ENCODE measurements at regions not wholly inside any gene's neighbourhood (a gene's known extent, or its start where the extent isn't known, plus 50 kb on each side); places are given as distances from the start of the nearest gene placed in this dataset.

DNA sequence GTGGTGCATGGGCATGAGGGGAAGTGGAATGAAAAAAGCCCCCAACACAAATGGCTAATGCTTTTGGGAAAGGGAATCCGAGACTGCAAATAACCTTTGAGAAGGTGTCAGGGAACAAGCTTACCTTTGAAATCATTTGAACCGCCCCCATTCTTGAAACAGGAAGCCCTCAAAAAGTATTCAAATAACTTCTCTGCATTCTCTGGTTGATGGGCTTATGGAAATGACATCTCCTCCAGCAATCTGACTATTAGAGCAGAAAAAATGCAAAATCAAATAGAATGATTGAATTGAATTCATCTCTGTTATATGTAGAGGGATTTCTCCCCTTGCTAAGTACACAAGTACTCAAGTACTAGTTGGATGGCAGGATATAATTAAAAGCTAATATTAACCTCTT lies 409.9 kb downstream of the TMEM135 start:
- H3K27ac ChIP-seq (ENCODE audit: low read depth, low read length) = no peak overlapping the region
- intact Hi-C loops (cut with micrococcal nuclease) = no loop called here
- CTCF ChIA-PET = no interaction called here
- POLR2A ChIA-PET = no interaction called here
- Mint-ChIP-seq H3K9me3 (no peaks in the 10 kb centered on the region), H3K36me3 (no peaks in the 10 kb centered on the region), H3K4me3 (no peak overlapping the region), H3K27ac (no peak overlapping the region), H3K27me3 (peaks cover 4 to 25% (median 10%) of the 10 kb centered on the region in 5 donors), H3K4me1 (no peaks in the 10 kb centered on the region)
- DNase-seq (no peak), ATAC-seq (no peak)
- no peaks in the 10 kb centered on the region for H3K27me3 ChIP-seq (ENCODE audit: control insufficient read depth in 2 of 2, insufficient read depth in 2 of 2, low read length in 2 of 2)
- no peaks in the 10 kb centered on the region for H3K9me3 ChIP-seq (ENCODE audit: control insufficient read depth in 2 of 3, low read length in 3 of 3)
- H3K36me3 ChIP-seq (ENCODE audit: control insufficient read depth in 2 of 3, insufficient read depth in 3 of 3, low read length in 3 of 3) = no peaks in the 10 kb centered on the region
- no peak overlapping the region for H3K4me3 ChIP-seq (ENCODE audit: low read length)
- no peaks in the 10 kb centered on the region for H3K4me1 ChIP-seq (ENCODE audit: control insufficient read depth in 2 of 2, insufficient read depth in 2 of 2, low read length in 2 of 2)

DNA sequence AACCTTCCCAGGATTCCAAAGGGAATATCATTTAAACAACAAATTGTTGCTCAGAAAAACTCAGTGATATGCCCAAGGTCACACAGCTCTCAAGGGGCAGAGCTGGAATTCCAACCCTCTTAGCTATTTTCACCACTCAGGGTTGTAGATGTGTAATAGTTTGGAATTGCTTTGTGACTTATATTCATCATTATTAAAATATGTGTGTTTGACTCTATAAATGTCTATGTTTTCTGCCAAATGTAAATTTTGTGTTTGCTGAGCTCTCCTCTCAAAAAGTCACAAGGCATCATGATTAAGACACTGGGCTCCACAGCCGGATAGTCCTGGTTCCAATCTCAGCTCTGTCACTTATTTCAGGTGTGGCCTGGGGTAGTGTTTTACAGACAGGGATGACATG lies 407.3 kb downstream of the TMEM135 start:
- ATAC-seq = no peak

DNA sequence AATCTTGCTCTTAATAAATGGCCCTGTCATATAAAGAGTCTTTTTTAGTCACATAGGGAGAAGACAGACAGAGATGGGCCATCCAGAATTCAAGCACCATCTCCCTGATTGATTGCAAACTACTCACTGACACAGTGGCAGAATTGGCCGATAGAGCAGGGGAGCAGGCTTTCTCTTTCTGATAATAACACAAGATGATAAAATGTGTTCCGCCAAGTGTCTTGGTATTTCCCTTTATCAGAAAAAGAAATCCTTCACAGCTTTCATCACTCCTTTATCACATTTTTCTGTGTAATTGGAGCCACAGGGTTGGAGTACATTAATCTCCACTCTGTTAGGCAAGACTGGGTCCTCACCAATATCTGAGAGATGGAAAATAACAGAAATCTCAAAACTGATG lies 406.0 kb downstream of the TMEM135 start:
- Histone ChIP-seq H3K27me3 (ENCODE audit: control insufficient read depth in 2 of 2, insufficient read depth in 2 of 2, low read length in 2 of 2) (no peaks in the 10 kb centered on the region), H3K27ac (ENCODE audit: low read depth, low read length) (no peak overlapping the region), H3K9me3 (ENCODE audit: control insufficient read depth in 2 of 3, low read length in 3 of 3) (no peaks in the 10 kb centered on the region), H3K4me3 (ENCODE audit: low read length) (no peak overlapping the region), H3K4me1 (ENCODE audit: control insufficient read depth in 2 of 2, insufficient read depth in 2 of 2, low read length in 2 of 2) (no peaks in the 10 kb centered on the region), H3K36me3 (ENCODE audit: control insufficient read depth in 2 of 3, insufficient read depth in 3 of 3, low read length in 3 of 3) (no peaks in the 10 kb centered on the region)
- intact Hi-C loops (cut with micrococcal nuclease) = no loop called here
- ChIA-PET POLR2A (no interaction called here), CTCF (no interaction called here)
- H3K4me1 Mint-ChIP-seq = no peaks in the 10 kb centered on the region
- H3K9me3 Mint-ChIP-seq = no peaks in the 10 kb centered on the region
- DNase-seq (no peak), ATAC-seq (no peak)
- peaks cover 8 to 30% (median 18%) of the 10 kb centered on the region in 5 donors for H3K27me3 Mint-ChIP-seq
- no peaks in the 10 kb centered on the region for H3K36me3 Mint-ChIP-seq
- H3K27ac Mint-ChIP-seq = no peak overlapping the region
- H3K4me3 Mint-ChIP-seq = no peak overlapping the region

More for the DNA sequence above, 407.3 kb downstream of the TMEM135 start:
- Histone ChIP-seq H3K4me3 (ENCODE audit: low read length) (no peak overlapping the region), H3K27ac (ENCODE audit: low read depth, low read length) (no peak overlapping the region), H3K4me1 (ENCODE audit: control insufficient read depth in 2 of 2, insufficient read depth in 2 of 2, low read length in 2 of 2) (no peaks in the 10 kb centered on the region), H3K9me3 (ENCODE audit: control insufficient read depth in 2 of 3, low read length in 3 of 3) (no peaks in the 10 kb centered on the region), H3K36me3 (ENCODE audit: control insufficient read depth in 2 of 3, insufficient read depth in 3 of 3, low read length in 3 of 3) (no peaks in the 10 kb centered on the region), H3K27me3 (ENCODE audit: control insufficient read depth in 2 of 2, insufficient read depth in 2 of 2, low read length in 2 of 2) (no peaks in the 10 kb centered on the region)
- H3K4me1 Mint-ChIP-seq = no peaks in the 10 kb centered on the region
- no peaks in the 10 kb centered on the region for H3K36me3 Mint-ChIP-seq
- H3K9me3 Mint-ChIP-seq = no peaks in the 10 kb centered on the region
- ChIA-PET CTCF (no interaction called here), POLR2A (no interaction called here)
- intact Hi-C loops (cut with micrococcal nuclease) = no loop called here
- no peak overlapping the region for H3K4me3 Mint-ChIP-seq
- no peak overlapping the region for H3K27ac Mint-ChIP-seq
- DNase-seq = no peak
- H3K27me3 Mint-ChIP-seq = peaks cover 6 to 30% (median 17%) of the 10 kb centered on the region in 5 donors

DNA sequence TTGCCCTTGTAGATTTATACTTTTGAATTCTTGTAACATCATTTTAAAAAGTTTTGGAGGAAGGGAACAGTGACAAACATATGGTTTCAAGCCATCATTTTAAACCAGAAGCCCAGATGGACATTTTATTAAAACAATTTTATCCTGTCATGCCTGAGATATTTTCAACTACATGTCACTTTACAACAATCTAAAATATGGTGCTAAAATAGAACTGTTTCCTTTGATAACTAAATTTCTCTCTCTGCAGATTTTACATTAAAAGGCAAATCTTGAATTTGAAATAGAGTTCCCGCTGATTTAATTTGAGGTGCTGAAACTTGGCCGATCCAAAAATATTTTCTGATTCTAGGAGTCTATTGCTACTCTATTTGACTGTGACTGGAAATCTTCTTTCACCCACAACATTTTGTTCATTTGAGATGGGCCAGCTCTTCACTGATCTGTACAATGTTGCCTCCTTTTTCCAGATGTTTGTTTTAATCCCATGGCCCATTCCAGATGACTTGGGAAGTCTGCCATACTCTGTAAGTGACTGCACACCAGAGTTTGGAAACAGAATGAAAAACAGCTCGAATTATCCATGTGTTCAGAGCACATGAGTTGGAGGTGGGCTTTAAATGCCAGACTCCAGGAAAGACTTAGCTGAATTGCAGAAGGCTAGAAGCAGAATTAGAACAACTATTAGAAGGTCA lies 402.5 kb downstream of the TMEM135 start:
- Mint-ChIP-seq H3K36me3 (no peaks in the 10 kb centered on the region), H3K27me3 (peaks cover 6 to 24% (median 17%) of the 10 kb centered on the region in 5 donors), H3K4me1 (no peaks in the 10 kb centered on the region), H3K4me3 (no peak overlapping the region), H3K27ac (no peak overlapping the region), H3K9me3 (no peaks in the 10 kb centered on the region)
- CTCF ChIA-PET = no interaction called here
- H3K27ac ChIP-seq (ENCODE audit: low read depth, low read length) = no peak overlapping the region
- POLR2A ChIA-PET = no interaction called here
- no peaks in the 10 kb centered on the region for H3K9me3 ChIP-seq (ENCODE audit: control insufficient read depth in 2 of 3, low read length in 3 of 3)
- no peak overlapping the region for H3K4me3 ChIP-seq (ENCODE audit: low read length)
- no peaks in the 10 kb centered on the region for H3K4me1 ChIP-seq (ENCODE audit: control insufficient read depth in 2 of 2, insufficient read depth in 2 of 2, low read length in 2 of 2)
- ATAC-seq = no peak
- H3K27me3 ChIP-seq (ENCODE audit: control insufficient read depth in 2 of 2, insufficient read depth in 2 of 2, low read length in 2 of 2) = no peaks in the 10 kb centered on the region
- no peaks in the 10 kb centered on the region for H3K36me3 ChIP-seq (ENCODE audit: control insufficient read depth in 2 of 3, insufficient read depth in 3 of 3, low read length in 3 of 3)
- intact Hi-C loops (cut with micrococcal nuclease) = no loop called here
- no peak for DNase-seq

DNA sequence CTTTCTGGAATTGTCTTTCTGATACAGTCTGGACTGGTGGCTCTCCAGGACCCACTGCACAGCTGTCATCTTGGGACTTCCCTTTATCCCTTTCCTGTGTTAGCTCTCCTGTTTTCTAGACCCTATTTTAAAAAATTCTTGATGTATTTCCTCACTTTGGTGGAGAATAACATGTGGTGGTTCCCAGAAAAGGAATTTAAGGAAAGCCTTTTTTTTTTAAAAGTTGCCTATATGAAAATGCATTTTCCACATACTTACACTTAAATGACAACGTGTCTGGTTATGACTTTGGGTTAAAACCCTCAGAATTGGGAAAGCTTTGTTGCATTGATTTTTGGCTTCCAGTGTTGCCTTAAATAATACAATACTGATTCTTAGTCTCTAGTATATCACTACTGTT lies 400.7 kb downstream of the TMEM135 start:
- Mint-ChIP-seq H3K27me3 (peaks cover 6 to 23% (median 11%) of the 10 kb centered on the region in 5 donors), H3K36me3 (no peaks in the 10 kb centered on the region), H3K4me1 (no peaks in the 10 kb centered on the region), H3K4me3 (no peak overlapping the region), H3K27ac (no peak overlapping the region), H3K9me3 (no peaks in the 10 kb centered on the region)
- CTCF ChIA-PET = no interaction called here
- Histone ChIP-seq H3K27me3 (ENCODE audit: control insufficient read depth in 2 of 2, insufficient read depth in 2 of 2, low read length in 2 of 2) (no peaks in the 10 kb centered on the region), H3K27ac (ENCODE audit: low read depth, low read length) (no peak overlapping the region), H3K36me3 (ENCODE audit: control insufficient read depth in 2 of 3, insufficient read depth in 3 of 3, low read length in 3 of 3) (no peaks in the 10 kb centered on the region), H3K4me3 (ENCODE audit: low read length) (no peak overlapping the region), H3K9me3 (ENCODE audit: control insufficient read depth in 2 of 3, low read length in 3 of 3) (no peaks in the 10 kb centered on the region), H3K4me1 (ENCODE audit: control insufficient read depth in 2 of 2, insufficient read depth in 2 of 2, low read length in 2 of 2) (no peaks in the 10 kb centered on the region)
- DNase-seq = no peak
- no peak for ATAC-seq
- intact Hi-C loops (cut with micrococcal nuclease) = no loop called here
- POLR2A ChIA-PET = no interaction called here

DNA sequence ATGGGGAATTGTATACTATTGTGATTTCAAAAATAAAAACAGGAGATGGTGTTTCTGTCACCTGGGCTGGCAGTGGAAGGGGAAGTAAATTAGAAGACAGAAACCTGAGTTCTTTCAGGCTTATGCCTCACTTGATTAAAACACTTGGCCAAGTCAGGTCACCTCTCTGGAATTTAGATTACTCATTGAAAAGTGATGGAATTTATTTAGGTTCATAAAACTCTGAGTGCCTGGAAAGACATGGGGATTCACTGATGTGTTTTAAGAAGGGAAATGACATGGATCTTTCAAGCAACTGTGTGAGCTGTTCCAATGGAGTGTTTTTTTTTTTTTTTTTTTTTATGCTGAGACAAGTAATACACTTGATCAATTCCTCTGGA lies 400.1 kb downstream of the TMEM135 start:
- CTCF ChIA-PET = no interaction called here

DNA sequence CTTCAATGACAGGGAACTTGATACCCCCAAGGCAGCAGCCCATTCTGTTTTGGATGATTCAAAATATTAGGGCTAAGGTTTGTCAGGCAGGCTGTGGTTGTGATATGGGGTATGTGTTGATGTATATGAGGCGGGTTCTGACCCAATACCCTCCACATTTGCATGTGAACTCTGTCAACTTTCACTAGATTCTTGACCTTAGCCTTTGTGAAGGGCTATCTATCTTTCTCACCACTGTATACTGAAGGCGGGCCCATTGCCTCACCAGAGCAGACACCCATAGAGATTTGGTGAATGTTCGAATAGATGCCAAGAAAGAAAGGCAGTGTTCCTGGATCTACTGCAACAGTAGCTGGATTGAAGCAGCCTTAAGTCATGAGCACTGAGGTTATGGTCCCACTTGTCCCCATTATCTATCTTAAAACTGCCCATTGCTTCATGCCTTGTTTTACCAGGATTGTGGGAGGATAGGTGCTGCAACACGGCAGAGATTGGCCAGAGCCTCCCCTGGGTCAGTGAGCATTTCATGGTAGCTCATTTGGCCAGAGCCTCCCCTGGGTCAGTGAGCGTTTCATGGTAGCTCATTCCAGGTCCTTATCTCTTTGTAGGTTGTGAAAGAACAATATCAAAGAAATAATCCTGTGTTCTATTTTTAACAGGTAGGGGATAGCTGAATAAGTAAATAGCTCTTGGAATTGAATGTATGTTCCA lies 399.6 kb downstream of the TMEM135 start:
- POLR2A ChIA-PET = no interaction called here
- Mint-ChIP-seq H3K27me3 (peaks cover 5 to 15% (median 11%) of the 10 kb centered on the region in 5 donors), H3K9me3 (no peaks in the 10 kb centered on the region), H3K36me3 (no peaks in the 10 kb centered on the region), H3K4me3 (no peak overlapping the region), H3K4me1 (no peaks in the 10 kb centered on the region), H3K27ac (no peak overlapping the region)
- Histone ChIP-seq H3K4me1 (ENCODE audit: control insufficient read depth in 2 of 2, insufficient read depth in 2 of 2, low read length in 2 of 2) (no peaks in the 10 kb centered on the region), H3K9me3 (ENCODE audit: control insufficient read depth in 2 of 3, low read length in 3 of 3) (no peaks in the 10 kb centered on the region), H3K27ac (ENCODE audit: low read depth, low read length) (no peak overlapping the region), H3K27me3 (ENCODE audit: control insufficient read depth in 2 of 2, insufficient read depth in 2 of 2, low read length in 2 of 2) (no peaks in the 10 kb centered on the region), H3K4me3 (ENCODE audit: low read length) (no peak overlapping the region), H3K36me3 (ENCODE audit: control insufficient read depth in 2 of 3, insufficient read depth in 3 of 3, low read length in 3 of 3) (no peaks in the 10 kb centered on the region)
- DNase-seq = no peak
- intact Hi-C loops (cut with micrococcal nuclease) = no loop called here
- ATAC-seq = no peak
- CTCF ChIA-PET = no interaction called here

More for the DNA sequence above, 400.1 kb downstream of the TMEM135 start:
- Histone ChIP-seq H3K9me3 (ENCODE audit: control insufficient read depth in 2 of 3, low read length in 3 of 3) (no peaks in the 10 kb centered on the region), H3K4me1 (ENCODE audit: control insufficient read depth in 2 of 2, insufficient read depth in 2 of 2, low read length in 2 of 2) (no peaks in the 10 kb centered on the region), H3K4me3 (ENCODE audit: low read length) (no peak overlapping the region), H3K27ac (ENCODE audit: low read depth, low read length) (no peak overlapping the region), H3K36me3 (ENCODE audit: control insufficient read depth in 2 of 3, insufficient read depth in 3 of 3, low read length in 3 of 3) (no peaks in the 10 kb centered on the region), H3K27me3 (ENCODE audit: control insufficient read depth in 2 of 2, insufficient read depth in 2 of 2, low read length in 2 of 2) (no peaks in the 10 kb centered on the region)
- H3K9me3 Mint-ChIP-seq = no peaks in the 10 kb centered on the region
- DNase-seq (no peak), ATAC-seq (no peak)
- H3K4me1 Mint-ChIP-seq = no peaks in the 10 kb centered on the region
- H3K36me3 Mint-ChIP-seq = no peaks in the 10 kb centered on the region
- no peak overlapping the region for H3K27ac Mint-ChIP-seq
- peaks cover 6 to 18% (median 11%) of the 10 kb centered on the region in 5 donors for H3K27me3 Mint-ChIP-seq
- no peak overlapping the region for H3K4me3 Mint-ChIP-seq
- POLR2A ChIA-PET = no interaction called here
- intact Hi-C loops (cut with micrococcal nuclease) = no loop called here
